DND-41 (cell line): ENCODE measurements at regions not wholly inside any gene's neighbourhood (a gene's known extent, or its start where the extent isn't known, plus 50 kb on each side); places are given as distances from the start of the nearest gene placed in this dataset.

Source experiments
- ATAC-seq: fragments of 200-7000 bp; cut with Tn5 transposase; 3 replicates; pipeline ENCODE4 v1.9.1; 2021; ENCODE audit warnings: low read depth; ENCODE audit not compliant: insufficient read depth
- DNase-seq: peaks from one replicate; pipeline ENCODE4 v3.0.0-alpha.2; 2020
- H2AFZ ChIP-seq: 2 replicates; pipeline ENCODE4 v1.6.0; 2012; ENCODE audit warnings: low read depth, low read length
- H3K27ac ChIP-seq: 2 replicates; pipeline ENCODE4 v1.5.1; 2012; ENCODE audit warnings: low read length, inconsistent platforms
- H3K27me3 ChIP-seq: fragments of 200-600 bp; sonication (generic); 2 replicates; pipeline ENCODE4 v1.6.0; 2012; ENCODE audit warnings: low read length, mild to moderate bottlenecking, inconsistent platforms; ENCODE audit not compliant: insufficient read depth, poor library complexity
- H3K36me3 ChIP-seq: 2 replicates; pipeline ENCODE4 v1.5.1; 2012; ENCODE audit warnings: low read length, inconsistent platforms; ENCODE audit not compliant: insufficient read depth
- H3K4me1 ChIP-seq: 2 replicates; pipeline ENCODE4 v1.5.1; 2012; ENCODE audit warnings: mild to moderate bottlenecking, low read length; ENCODE audit not compliant: insufficient read depth
- H3K4me2 ChIP-seq: 2 replicates; pipeline ENCODE4 v1.6.0; 2012; ENCODE audit warnings: mild to moderate bottlenecking, moderate library complexity, low read length, inconsistent platforms; ENCODE audit not compliant: insufficient read depth
- H3K4me3 ChIP-seq, 2 experiments: fragments of 200-600 bp in 1 of 2; shearing (Covaris generic) in 1 of 2; 2 replicates each; pipeline ENCODE4 v1.5.1; 2012 to 2016; ENCODE audit warnings: inconsistent platforms in 2 of 2, low read length in 2 of 2, mild to moderate bottlenecking in 2 of 2, low read depth in 1 of 2, moderate library complexity in 1 of 2
- H3K79me2 ChIP-seq: 2 replicates; pipeline ENCODE4 v1.6.0; 2012; ENCODE audit warnings: low read length, inconsistent platforms; ENCODE audit not compliant: insufficient read depth
- H3K9ac ChIP-seq: 2 replicates; pipeline ENCODE4 v1.6.0; 2012; ENCODE audit warnings: low read depth, mild to moderate bottlenecking, inconsistent platforms, low read length, moderate library complexity
- H3K9me3 ChIP-seq: 2 replicates; pipeline ENCODE4 v1.5.1; 2012; ENCODE audit warnings: low read length, moderate library complexity, mild to moderate bottlenecking, inconsistent platforms; ENCODE audit not compliant: insufficient read depth, severe bottlenecking
- H4K20me1 ChIP-seq: 2 replicates; pipeline ENCODE4 v1.6.0; 2012; ENCODE audit warnings: low read length; ENCODE audit not compliant: insufficient read depth
- EZH2 ChIP-seq: IDR thresholded peaks from 3 replicates; pipeline ENCODE4 v1.6.1; 2012; ENCODE audit warnings: borderline replicate concordance, low read depth, mild to moderate bottlenecking, moderate library complexity, low read length, inconsistent platforms; ENCODE audit not compliant: severe bottlenecking
- TF ChIP-seq, protein P1 (sequence below): IDR thresholded peaks from 2 replicates; pipeline ENCODE4 v1.5.1; 2012; ENCODE audit warnings: borderline replicate concordance, low read length, moderate library complexity, mild to moderate bottlenecking; ENCODE audit not compliant: poor library complexity, severe bottlenecking; ENCODE audit errors: extremely low read depth

GRCh38 chr6:14442242-14442641 lies 324.7 kb downstream of the CD83 start:
- DNase-seq (no peak), ATAC-seq (no peak)
- H3K4me2 ChIP-seq, result no peak overlapping the region

DNA sequence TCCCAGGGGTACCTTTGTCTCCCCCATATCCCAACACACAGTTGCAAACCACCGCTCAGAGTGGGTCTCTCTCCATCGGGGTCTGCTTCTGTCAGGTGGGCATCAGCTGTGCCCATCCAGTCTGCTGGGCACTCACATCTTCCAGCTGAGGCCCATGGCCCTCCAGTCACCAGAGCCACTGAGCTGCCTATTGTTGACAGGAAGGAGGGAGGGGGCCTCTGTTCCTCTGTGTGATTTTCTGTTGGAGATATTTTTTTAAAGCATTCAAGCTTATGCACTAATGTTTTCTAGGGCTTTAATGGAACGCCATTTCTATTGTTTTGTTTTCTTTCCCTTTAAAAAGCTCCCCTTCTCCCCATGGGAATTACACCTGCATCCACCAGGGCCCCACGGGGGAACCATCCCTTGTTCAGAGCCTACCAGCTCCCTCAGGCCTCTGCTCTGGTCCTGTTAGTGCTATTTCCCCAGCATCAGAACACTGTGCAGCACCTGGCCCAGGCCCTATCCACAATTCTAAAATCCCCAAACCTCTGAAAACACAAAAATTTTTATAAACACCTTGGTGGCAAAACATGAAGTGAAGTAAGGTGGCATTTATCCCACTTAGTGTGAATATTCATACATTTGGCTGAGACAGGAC lies 326.2 kb downstream of the CD83 start:
- Histone ChIP-seq H3K27ac (peak overlapping the region; percentile 67), H3K9me3 (peaks cover 4% of the 10 kb centered on the region), H3K4me1 (peaks cover 52% of the 10 kb centered on the region), H2AFZ (peak overlapping the region; percentile 48; the same call in 1 of the 2 replicates), H4K20me1 (no peaks in the 10 kb centered on the region), H3K36me3 (no peaks in the 10 kb centered on the region), H3K9ac (peak overlapping the region; percentile 29), H3K4me2 (no peak overlapping the region), H3K4me3 (no peak overlapping the region), H3K27me3 (no peaks in the 10 kb centered on the region), H3K79me2 (no peaks in the 10 kb centered on the region)
- ATAC-seq (peak; percentile 72), DNase-seq (peak; percentile 30)
- TF ChIP-seq, protein P1, sequence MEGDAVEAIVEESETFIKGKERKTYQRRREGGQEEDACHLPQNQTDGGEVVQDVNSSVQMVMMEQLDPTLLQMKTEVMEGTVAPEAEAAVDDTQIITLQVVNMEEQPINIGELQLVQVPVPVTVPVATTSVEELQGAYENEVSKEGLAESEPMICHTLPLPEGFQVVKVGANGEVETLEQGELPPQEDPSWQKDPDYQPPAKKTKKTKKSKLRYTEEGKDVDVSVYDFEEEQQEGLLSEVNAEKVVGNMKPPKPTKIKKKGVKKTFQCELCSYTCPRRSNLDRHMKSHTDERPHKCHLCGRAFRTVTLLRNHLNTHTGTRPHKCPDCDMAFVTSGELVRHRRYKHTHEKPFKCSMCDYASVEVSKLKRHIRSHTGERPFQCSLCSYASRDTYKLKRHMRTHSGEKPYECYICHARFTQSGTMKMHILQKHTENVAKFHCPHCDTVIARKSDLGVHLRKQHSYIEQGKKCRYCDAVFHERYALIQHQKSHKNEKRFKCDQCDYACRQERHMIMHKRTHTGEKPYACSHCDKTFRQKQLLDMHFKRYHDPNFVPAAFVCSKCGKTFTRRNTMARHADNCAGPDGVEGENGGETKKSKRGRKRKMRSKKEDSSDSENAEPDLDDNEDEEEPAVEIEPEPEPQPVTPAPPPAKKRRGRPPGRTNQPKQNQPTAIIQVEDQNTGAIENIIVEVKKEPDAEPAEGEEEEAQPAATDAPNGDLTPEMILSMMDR, result no peak
- no peak for TF ChIP-seq EZH2

More at GRCh38 chr6:14442242-14442641, 324.7 kb downstream of the CD83 start:
- Histone ChIP-seq H3K4me3 (no peak overlapping the region), H3K9me3 (no peaks in the 10 kb centered on the region), H3K36me3 (no peaks in the 10 kb centered on the region), H3K79me2 (no peaks in the 10 kb centered on the region), H3K4me1 (peaks cover 40% of the 10 kb centered on the region), H4K20me1 (no peaks in the 10 kb centered on the region), H2AFZ (no peak overlapping the region), H3K27ac (no peak overlapping the region), H3K9ac (no peak overlapping the region), H3K27me3 (no peaks in the 10 kb centered on the region)
- TF ChIP-seq, protein P1, result no peak
- no peak for TF ChIP-seq EZH2

DNA sequence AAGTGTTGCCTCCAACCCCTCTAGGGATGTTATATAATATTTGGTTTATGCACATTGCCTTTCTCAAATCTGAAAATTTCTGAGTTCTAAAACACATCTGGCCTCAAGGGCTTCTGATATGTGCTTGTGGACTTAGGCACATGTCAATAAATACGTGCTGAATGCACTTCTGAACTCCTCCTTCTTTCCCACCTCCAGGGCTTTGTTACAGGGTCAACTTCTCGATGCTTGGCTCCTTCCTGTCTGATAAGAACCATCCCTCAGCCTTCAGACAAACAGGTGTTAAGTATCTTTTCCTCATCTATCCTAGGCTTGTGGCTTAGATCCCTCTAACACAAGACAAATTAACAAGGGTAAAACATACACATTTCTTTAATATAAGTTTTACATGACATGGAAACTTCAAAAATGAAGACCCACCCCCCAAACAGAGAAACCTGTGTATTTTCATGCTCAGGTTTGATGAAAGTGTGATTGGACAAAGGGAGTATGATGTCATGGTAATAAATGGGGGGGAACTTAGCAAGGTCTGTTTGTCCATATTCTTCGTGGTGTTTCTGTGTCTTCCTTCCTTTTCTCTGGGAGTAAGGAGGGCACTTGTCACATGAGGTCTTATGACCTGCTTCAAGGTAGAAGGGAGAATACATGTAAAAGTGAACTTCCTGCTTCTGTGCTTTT lies 326.9 kb downstream of the CD83 start:
- no peak overlapping the region for H3K4me3 ChIP-seq
- H2AFZ ChIP-seq, result 0 out of 2 replicates have a peak overlapping the region, but pooled peaks have one; percentile 48
- H3K27me3 ChIP-seq, result no peaks in the 10 kb centered on the region
- TF ChIP-seq EZH2, result no peak
- TF ChIP-seq, protein P1, result no peak
- peaks cover 55% of the 10 kb centered on the region for H3K4me1 ChIP-seq
- H3K9me3 ChIP-seq, result peaks cover 4% of the 10 kb centered on the region
- H4K20me1 ChIP-seq, result no peaks in the 10 kb centered on the region
- peak overlapping the region; percentile 67 for H3K27ac ChIP-seq
- ATAC-seq (peak; percentile 17; the same call in 2 of the 3 replicates), DNase-seq (no peak)
- peak overlapping the region; percentile 29 for H3K9ac ChIP-seq
- H3K4me2 ChIP-seq, result no peak overlapping the region
- no peaks in the 10 kb centered on the region for H3K36me3 ChIP-seq
- no peaks in the 10 kb centered on the region for H3K79me2 ChIP-seq
